Activated T-helper 1 cell treated with anti-CD3 and anti-CD28 coated beads, Interleukin-12 subunit alpha, Interleukin-12 subunit beta, Interleukin-2, Interleukin-4 antibody, amounts not matched to agents 30 ng/mL and 10 ng/mL and 1 ng/mL, durations not matched to agents 14 hours and 24 hours and 36 hours (primary cell): ENCODE measurements at regions not wholly inside any gene's neighbourhood (a gene's known extent, or its start where the extent isn't known, plus 50 kb on each side); places are given as distances from the start of the nearest gene placed in this dataset.

Experiments used
- DNase-seq: peaks from one replicate; pipeline ENCODE4 v3.0.0; 2021; ENCODE audit warnings: low spot score
- H3K27ac Mint-ChIP-seq: one replicate; pipeline ENCODE4 v1.8.0; 2021; ENCODE audit warnings: mild to moderate bottlenecking, mixed read lengths
- H3K27me3 Mint-ChIP-seq: one replicate; pipeline ENCODE4 v1.8.0; 2022; ENCODE audit warnings: mild to moderate bottlenecking, moderate library complexity, mixed read lengths; ENCODE audit not compliant: insufficient read depth
- H3K36me3 Mint-ChIP-seq: one replicate; pipeline ENCODE4 v1.8.0; 2021; ENCODE audit warnings: low read depth, mixed read lengths
- H3K4me1 Mint-ChIP-seq: one replicate; pipeline ENCODE4 v1.8.0; 2021; ENCODE audit warnings: low read depth, mixed read lengths
- H3K4me3 Mint-ChIP-seq: one replicate; pipeline ENCODE4 v1.8.0; 2021; ENCODE audit warnings: mild to moderate bottlenecking, moderate library complexity, mixed read lengths
- H3K9me3 Mint-ChIP-seq: one replicate; pipeline ENCODE4 v1.8.0; 2021; ENCODE audit warnings: mixed read lengths
- intact Hi-C: fragments of 100-400 bp; cut with micrococcal nuclease; formaldehyde crosslinking; loops from one replicate; pipeline ENCODE4 v1.15.1; 2024

- Mint-ChIP-seq H3K4me3 (no peak overlapping the region), H3K27me3 (peaks cover 6% of the 10 kb centered on the region), H3K36me3 (no peaks in the 10 kb centered on the region), H3K9me3 (no peaks in the 10 kb centered on the region), H3K4me1 (no peaks in the 10 kb centered on the region), H3K27ac (no peak overlapping the region)
- no peak for DNase-seq
- intact Hi-C loops = no loop called here
Measured at GRCh38 chr7:118346748-118347147, 122.2 kb downstream of the ANKRD7 start.

GRCh38 chr7:118349604-118350003 lies 125.1 kb downstream of the ANKRD7 start:
- no peak overlapping the region for H3K27ac Mint-ChIP-seq
- no peak overlapping the region for H3K4me3 Mint-ChIP-seq
- no peaks in the 10 kb centered on the region for H3K36me3 Mint-ChIP-seq
- DNase-seq = no peak
- intact Hi-C loops = no loop called here
- no peaks in the 10 kb centered on the region for H3K4me1 Mint-ChIP-seq
- no peaks in the 10 kb centered on the region for H3K9me3 Mint-ChIP-seq
- peaks cover 3% of the 10 kb centered on the region for H3K27me3 Mint-ChIP-seq

GRCh38 chr7:118350260-118350659 lies 125.8 kb downstream of the ANKRD7 start:
- intact Hi-C loops = no loop called here
- no peak for DNase-seq
- Mint-ChIP-seq H3K27me3 (peaks cover 3% of the 10 kb centered on the region), H3K9me3 (no peaks in the 10 kb centered on the region), H3K36me3 (no peaks in the 10 kb centered on the region), H3K4me3 (no peak overlapping the region), H3K27ac (no peak overlapping the region), H3K4me1 (no peaks in the 10 kb centered on the region)

GRCh38 chr7:118352867-118353453 lies 128.5 kb downstream of the ANKRD7 start:
- peaks cover 3% of the 10 kb centered on the region for H3K27me3 Mint-ChIP-seq
- H3K9me3 Mint-ChIP-seq = no peaks in the 10 kb centered on the region
- no peak for DNase-seq
- no peak overlapping the region for H3K27ac Mint-ChIP-seq
- intact Hi-C loops = no loop called here
- H3K36me3 Mint-ChIP-seq = no peaks in the 10 kb centered on the region
- no peaks in the 10 kb centered on the region for H3K4me1 Mint-ChIP-seq
- no peak overlapping the region for H3K4me3 Mint-ChIP-seq

- no peaks in the 10 kb centered on the region for H3K36me3 Mint-ChIP-seq
- no peak overlapping the region for H3K4me3 Mint-ChIP-seq
- DNase-seq = no peak
- H3K9me3 Mint-ChIP-seq = no peaks in the 10 kb centered on the region
- no peak overlapping the region for H3K27ac Mint-ChIP-seq
- no peaks in the 10 kb centered on the region for H3K27me3 Mint-ChIP-seq
- no peaks in the 10 kb centered on the region for H3K4me1 Mint-ChIP-seq
- intact Hi-C loops = no loop called here
Measured at GRCh38 chr7:118366363-118366762, 141.9 kb downstream of the ANKRD7 start.

- Mint-ChIP-seq H3K9me3 (no peaks in the 10 kb centered on the region), H3K36me3 (no peaks in the 10 kb centered on the region), H3K4me3 (no peak overlapping the region), H3K27ac (no peak overlapping the region), H3K27me3 (no peaks in the 10 kb centered on the region), H3K4me1 (no peaks in the 10 kb centered on the region)
- intact Hi-C loops = no loop called here
- DNase-seq = no peak
Measured at GRCh38 chr7:118368958-118369357, 144.5 kb downstream of the ANKRD7 start.

GRCh38 chr7:118369987-118370386 lies 145.5 kb downstream of the ANKRD7 start:
- no peaks in the 10 kb centered on the region for H3K9me3 Mint-ChIP-seq

GRCh38 chr7:118372530-118372929 lies 148.0 kb downstream of the ANKRD7 start:
- Mint-ChIP-seq H3K9me3 (no peaks in the 10 kb centered on the region), H3K4me1 (no peaks in the 10 kb centered on the region), H3K4me3 (no peak overlapping the region), H3K36me3 (no peaks in the 10 kb centered on the region), H3K27ac (no peak overlapping the region), H3K27me3 (no peaks in the 10 kb centered on the region)
- no peak for DNase-seq
- intact Hi-C loops = no loop called here

More at GRCh38 chr7:118369987-118370386, 145.5 kb downstream of the ANKRD7 start:
- Mint-ChIP-seq H3K4me3 (no peak overlapping the region), H3K27me3 (no peaks in the 10 kb centered on the region), H3K27ac (no peak overlapping the region), H3K4me1 (no peaks in the 10 kb centered on the region), H3K36me3 (no peaks in the 10 kb centered on the region)
- no peak for DNase-seq
- intact Hi-C loops = no loop called here

- DNase-seq = no peak
- intact Hi-C loops = no loop called here
- Mint-ChIP-seq H3K27me3 (no peaks in the 10 kb centered on the region), H3K27ac (no peak overlapping the region), H3K36me3 (no peaks in the 10 kb centered on the region), H3K4me3 (no peak overlapping the region), H3K9me3 (no peaks in the 10 kb centered on the region), H3K4me1 (no peaks in the 10 kb centered on the region)
Measured at GRCh38 chr7:118389629-118390028, 165.1 kb downstream of the ANKRD7 start.

GRCh38 chr7:118404211-118404610 lies 179.7 kb downstream of the ANKRD7 start:
- H3K36me3 Mint-ChIP-seq = no peaks in the 10 kb centered on the region
- H3K27me3 Mint-ChIP-seq = no peaks in the 10 kb centered on the region
- no peak overlapping the region for H3K4me3 Mint-ChIP-seq
- intact Hi-C loops = no loop called here
- H3K9me3 Mint-ChIP-seq = no peaks in the 10 kb centered on the region
- no peaks in the 10 kb centered on the region for H3K4me1 Mint-ChIP-seq
- no peak for DNase-seq
- H3K27ac Mint-ChIP-seq = no peak overlapping the region

GRCh38 chr7:118418433-118418832 lies 193.9 kb downstream of the ANKRD7 start:
- intact Hi-C loops = no loop called here
- no peaks in the 10 kb centered on the region for H3K27me3 Mint-ChIP-seq

GRCh38 chr7:118420888-118421287 lies 196.4 kb downstream of the ANKRD7 start:
- intact Hi-C loops = no loop called here
- no peak for DNase-seq
- Mint-ChIP-seq H3K4me1 (no peaks in the 10 kb centered on the region), H3K4me3 (no peak overlapping the region), H3K9me3 (no peaks in the 10 kb centered on the region), H3K27ac (no peak overlapping the region), H3K36me3 (no peaks in the 10 kb centered on the region), H3K27me3 (no peaks in the 10 kb centered on the region)

More at GRCh38 chr7:118418433-118418832, 193.9 kb downstream of the ANKRD7 start:
- Mint-ChIP-seq H3K4me1 (no peaks in the 10 kb centered on the region), H3K9me3 (no peaks in the 10 kb centered on the region), H3K27ac (no peak overlapping the region), H3K4me3 (no peak overlapping the region), H3K36me3 (no peaks in the 10 kb centered on the region)
- no peak for DNase-seq

GRCh38 chr7:118429141-118429540 lies 204.6 kb downstream of the ANKRD7 start:
- no peaks in the 10 kb centered on the region for H3K4me1 Mint-ChIP-seq
- no peak for DNase-seq
- intact Hi-C loops = no loop called here

GRCh38 chr7:118436663-118437062 lies 212.2 kb downstream of the ANKRD7 start:
- intact Hi-C loops = no loop called here
- no peak overlapping the region for H3K4me3 Mint-ChIP-seq

More at GRCh38 chr7:118429141-118429540, 204.6 kb downstream of the ANKRD7 start:
- Mint-ChIP-seq H3K9me3 (no peaks in the 10 kb centered on the region), H3K27me3 (no peaks in the 10 kb centered on the region), H3K36me3 (no peaks in the 10 kb centered on the region), H3K27ac (no peak overlapping the region), H3K4me3 (no peak overlapping the region)

More at GRCh38 chr7:118436663-118437062, 212.2 kb downstream of the ANKRD7 start:
- peaks cover 9% of the 10 kb centered on the region for H3K9me3 Mint-ChIP-seq
- DNase-seq = no peak
- H3K27me3 Mint-ChIP-seq = no peaks in the 10 kb centered on the region
- no peaks in the 10 kb centered on the region for H3K36me3 Mint-ChIP-seq
- no peak overlapping the region for H3K27ac Mint-ChIP-seq
- no peaks in the 10 kb centered on the region for H3K4me1 Mint-ChIP-seq
